Heart right ventricle (tissue), 16 donors: ENCODE measurements at regions not wholly inside any gene's neighbourhood (a gene's known extent, or its start where the extent isn't known, plus 50 kb on each side); places are given as distances from the start of the nearest gene placed in this dataset.

Source experiments
- ATAC-seq, 8 donors: fragments of 200-7000 bp; cut with Tn5 transposase; one replicate each; pipeline ENCODE4 v1.9.1; 2020; ENCODE audit warnings: mild to moderate bottlenecking in 8 of 8, moderate library complexity in 8 of 8, moderate number of reproducible peaks in 1 of 8
- DNase-seq, 2 donors: peaks; one replicate each; pipeline ENCODE4 v3.0.0-alpha.2; 2020
- H3K27ac ChIP-seq, 10 donors: fragments of 200-600 bp; sonication (generic) in 2 of 10; one replicate each; pipeline versions ENCODE4 v1.5.0 to v1.8.0; 2020 to 2022; ENCODE audit warnings: mild to moderate bottlenecking in 3 of 10
- H3K27me3 ChIP-seq, 7 donors: fragments of 200-600 bp; one replicate each; pipeline ENCODE4 v1.8.0; 2021 to 2022; ENCODE audit warnings: mild to moderate bottlenecking in 2 of 7
- H3K36me3 ChIP-seq, 9 donors: fragments of 200-600 bp; sonication (generic) in 1 of 9; one replicate each; pipeline versions ENCODE4 v1.5.0 to v1.8.0; 2020 to 2022; ENCODE audit warnings: mild to moderate bottlenecking in 2 of 9
- H3K4me1 ChIP-seq, 9 donors: fragments of 200-600 bp; sonication (generic) in 1 of 9; one replicate each; pipeline versions ENCODE4 v1.5.0 to v1.8.0; 2020 to 2022; ENCODE audit warnings: mild to moderate bottlenecking in 4 of 9
- H3K4me3 ChIP-seq, 10 donors: fragments of 200-600 bp; sonication (generic) in 2 of 10; one replicate each; pipeline versions ENCODE4 v1.5.0 to v1.8.0; 2020 to 2022; ENCODE audit warnings: mild to moderate bottlenecking in 7 of 10, moderate library complexity in 2 of 10
- H3K9me3 ChIP-seq, 11 donors: fragments of 200-600 bp in 10 of 11; sonication (generic) in 2 of 11; one replicate each; pipeline versions ENCODE4 v1.5.0 to v1.8.0; 2013 to 2022; ENCODE audit warnings: mild to moderate bottlenecking in 2 of 11, control low read depth in 1 of 11, moderate library complexity in 1 of 11
- CTCF ChIP-seq, 9 donors: fragments of 200-600 bp; sonication (generic) in 2 of 9; IDR thresholded peaks; one replicate each; pipeline versions ENCODE4 v1.5.0 to v1.8.0; 2021 to 2022; ENCODE audit warnings: antibody characterized with exemption in 9 of 9, mild to moderate bottlenecking in 5 of 9, moderate library complexity in 1 of 9
- WGBS, 2 donors: extraction: QIAGEN DNeasy Blood & Tissue Kit; methylation state at CpG; one replicate each; pipeline ENCODE4 v1.1.7; 2013; ENCODE audit warnings: inconsistent platforms in 1 of 2; 5-methylcytosine and 5-hydroxymethylcytosine counted together
- intact Hi-C, 10 donors: fragments of 100-400 bp; cut with DNase I; formaldehyde crosslinking; loops; one replicate each; pipeline versions ENCODE4 v1.11.1 to v1.14.2; 2022
- donor health status: Arrhythmogenic right ventricular cardiomyopathy.
- donor health status: ischemic (EF 13 %, LVEDD 7.1; RV severe dilation, severe dysfunction).
- donor health status: healthy with polysubstance abuse.
- donor health status: DM: no; HTN: yes; CAD: no.
- donor health status: DM: no; HTN: no; CAD: no.
- donor health status: ischemic (EF 25% LVEDD 6.9; RV normal size, moderate dysfunction).
- donor health status: ischemic (EF 25% LVEDD 5.7; RV mildly dilated, moderate dysfunction).
- donor health status: healthy.
- donor health status: DM: yes; HTN: yes; CAD: no.
- donor health status: Ischemic cardiomyopathy.
- donor health status: ischemic (EF 35%, LVEDD 5.7; RV mildly dilated, moderate dysfunction).
- donor health status: nonischemic (EF 11% LVEDD 7.7; RV severe dilation, severe dysfunction).
- donor health status: DM: yes; HTN: yes; CAD: no.
- donor health status: PGD.
- donor health status: ischemic (EF 29% LVEDD 5.4; RV normal size, mild dysfunction).
- donor health status: nonischemic (EF 23%, LVEDD 6.1; RV moderate dilation, normal function).

- no peaks in the 10 kb centered on the region for H3K36me3 ChIP-seq
- intact Hi-C loops: no loop called here
- TF ChIP-seq CTCF (IDR thresholded peaks at IDR 0.05): no peak
- no peaks in the 10 kb centered on the region for H3K4me1 ChIP-seq
- ATAC-seq: no peak
- peaks cover 0 to 14% (median 4%) of the 10 kb centered on the region in 11 donors for H3K9me3 ChIP-seq
- DNase-seq: no peak
- H3K27me3 ChIP-seq: no peaks in the 10 kb centered on the region
- 75 to 83% methylated on average over 1 of the region's 1 CpG for WGBS, 2 donors
- H3K27ac ChIP-seq: no peak overlapping the region
- H3K4me3 ChIP-seq: no peak overlapping the region
These were observed 55.9 kb upstream of the MIS18BP1 start for GRCh38 chr14:45308745-45309397.
